ENCODE measurements at regions not wholly inside any gene's neighbourhood (a gene's known extent, or its start where the extent isn't known, plus 50 kb on each side); places are given as distances from the start of the nearest gene placed in this dataset.

DNA sequence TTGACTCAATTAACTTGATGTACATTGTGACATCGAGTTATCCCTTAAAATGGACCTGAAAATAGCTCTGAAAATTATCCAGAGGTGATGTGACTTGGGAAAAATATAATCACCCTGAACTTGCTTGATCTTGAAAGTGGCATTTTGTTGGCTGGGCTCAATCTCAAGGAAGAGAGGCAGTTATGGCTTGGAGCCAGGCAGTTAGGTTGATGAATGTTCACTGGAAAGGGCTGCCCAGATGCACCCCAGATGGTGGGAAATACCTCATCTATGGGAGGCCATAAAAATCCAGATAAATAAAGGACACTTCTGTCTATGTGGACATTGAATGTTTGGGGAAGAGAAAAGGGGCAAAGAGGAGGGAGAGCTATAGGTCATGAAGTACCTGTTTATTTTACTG is 55.7 kb upstream of the OR5AN1 start:
- DNase-seq (ENCODE audit: low read depth): no peak

DNA sequence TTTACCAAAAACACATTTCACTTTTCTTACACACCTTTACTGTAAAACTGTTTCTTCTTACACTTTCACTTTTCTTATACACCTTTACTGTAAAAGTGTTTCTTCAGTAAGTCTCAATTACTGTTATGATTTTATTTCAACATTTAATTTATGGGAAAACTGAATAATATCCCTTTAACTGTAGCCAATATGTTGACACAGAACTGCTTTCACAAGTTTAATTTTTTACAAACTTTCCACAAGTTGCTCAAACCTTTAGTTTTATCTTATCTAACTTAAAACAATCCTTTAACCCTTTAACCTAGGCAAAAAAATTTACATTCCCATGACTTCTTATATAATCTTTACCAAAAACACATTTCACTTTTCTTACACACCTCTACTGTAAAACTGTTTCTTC is 63.3 kb upstream of the OR5AN1 start:
- DNase-seq (ENCODE audit: low read depth): no peak

DNA sequence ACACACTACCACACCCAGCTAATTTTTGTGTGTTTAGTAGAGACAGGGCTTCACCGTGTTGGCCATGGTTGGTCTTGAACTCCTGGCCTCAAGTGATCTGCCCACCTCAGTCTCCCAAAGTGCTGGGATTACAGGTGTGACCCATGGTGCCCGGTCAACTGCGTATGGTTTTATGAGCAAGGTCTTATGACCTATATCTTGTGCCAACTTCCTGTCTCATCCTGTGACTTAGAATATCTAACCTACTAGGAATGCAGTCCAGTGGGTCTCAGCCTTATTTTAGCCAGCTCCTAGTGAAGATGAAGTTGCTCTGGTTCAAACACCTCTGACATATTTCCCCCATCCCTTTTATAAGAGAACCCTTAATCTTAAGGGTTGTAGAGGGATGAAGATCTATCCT is 66.1 kb upstream of the OR5AN1 start:
- no peak for DNase-seq (ENCODE audit: low read depth)

DNA sequence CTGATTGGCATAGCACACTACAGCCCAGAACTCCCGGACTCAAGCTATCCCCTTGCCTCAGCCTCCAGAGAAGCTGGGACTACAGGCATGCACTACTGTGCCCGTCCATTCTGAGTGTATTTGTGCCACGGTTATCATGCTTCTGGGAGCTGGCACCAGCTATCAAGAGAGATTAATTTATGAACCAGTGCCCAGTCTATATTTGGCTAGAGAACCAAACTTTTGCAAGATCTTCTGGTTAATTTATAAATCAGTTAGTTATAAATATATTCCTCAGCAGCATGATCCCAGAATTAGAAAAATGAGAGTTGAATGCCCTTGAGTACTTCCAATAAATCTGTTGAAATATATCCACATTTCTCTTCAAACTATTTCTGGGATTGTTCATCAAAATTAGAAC is 67.5 kb upstream of the OR5AN1 start:
- DNase-seq (ENCODE audit: low read depth): no peak

DNA sequence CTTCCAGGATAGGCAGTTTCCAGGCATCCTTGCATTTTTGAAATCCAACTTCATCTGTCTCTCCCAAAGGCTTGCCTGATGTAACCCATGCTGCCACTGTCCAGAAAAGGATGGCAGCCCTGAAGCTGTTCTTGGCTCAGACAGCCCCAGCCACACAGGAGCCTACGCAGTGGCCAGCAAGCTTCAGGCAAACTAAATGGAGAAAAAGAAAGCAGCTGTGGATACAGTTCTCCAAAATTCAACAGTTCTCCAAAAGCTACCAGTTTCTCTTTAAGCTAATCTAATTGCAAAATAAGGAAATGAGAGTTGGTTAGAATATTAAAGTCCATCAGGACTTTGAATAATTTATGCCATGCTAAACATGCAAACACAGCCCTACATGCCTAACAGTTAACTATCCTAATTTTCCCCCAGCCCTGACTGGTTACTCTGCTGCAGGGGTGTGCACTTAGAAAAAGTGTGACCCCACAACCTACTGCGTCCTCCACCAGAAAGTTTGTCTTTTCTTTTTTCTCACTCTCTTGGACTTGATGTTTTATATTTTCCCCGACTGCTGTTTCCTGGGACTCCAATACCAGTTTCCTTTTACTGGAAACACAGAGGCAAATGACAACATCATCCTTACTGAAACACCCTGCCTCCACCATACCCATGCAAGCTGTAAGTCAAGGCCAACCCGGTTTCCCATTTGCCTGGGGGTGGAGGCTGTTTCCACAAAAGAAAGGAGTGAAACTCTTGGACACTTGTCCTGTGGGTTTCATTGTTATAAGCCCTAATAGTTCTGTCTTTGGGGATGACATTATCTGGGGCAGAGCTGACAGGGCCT is 69.1 kb upstream of the OR5AN1 start:
- DNase-seq (ENCODE audit: low read depth): no peak

- DNase-seq (ENCODE audit: low read depth): no peak
Measured at GRCh38 chr11:59285716-59286260, 72.9 kb upstream of the OR5AN1 start.

DNA sequence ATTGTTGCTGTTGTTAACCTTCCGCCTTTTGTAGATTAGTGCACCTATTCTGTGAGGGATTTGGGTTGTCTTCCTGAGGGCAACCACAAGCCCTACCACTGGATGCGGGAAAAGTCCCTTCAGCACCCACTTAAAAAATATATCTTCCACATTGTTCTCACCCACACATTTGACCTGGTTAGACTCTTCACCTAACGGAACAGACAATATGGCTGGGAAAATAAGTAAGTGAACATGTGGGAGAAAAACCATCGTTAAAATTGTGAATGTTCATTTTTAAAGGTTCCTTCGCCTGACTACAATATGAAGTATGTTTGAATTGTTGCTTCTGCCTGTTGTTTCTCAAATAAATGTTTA is 72.0 kb upstream of the MPEG1 start:
- DNase-seq (ENCODE audit: low read depth): no peak

DNA sequence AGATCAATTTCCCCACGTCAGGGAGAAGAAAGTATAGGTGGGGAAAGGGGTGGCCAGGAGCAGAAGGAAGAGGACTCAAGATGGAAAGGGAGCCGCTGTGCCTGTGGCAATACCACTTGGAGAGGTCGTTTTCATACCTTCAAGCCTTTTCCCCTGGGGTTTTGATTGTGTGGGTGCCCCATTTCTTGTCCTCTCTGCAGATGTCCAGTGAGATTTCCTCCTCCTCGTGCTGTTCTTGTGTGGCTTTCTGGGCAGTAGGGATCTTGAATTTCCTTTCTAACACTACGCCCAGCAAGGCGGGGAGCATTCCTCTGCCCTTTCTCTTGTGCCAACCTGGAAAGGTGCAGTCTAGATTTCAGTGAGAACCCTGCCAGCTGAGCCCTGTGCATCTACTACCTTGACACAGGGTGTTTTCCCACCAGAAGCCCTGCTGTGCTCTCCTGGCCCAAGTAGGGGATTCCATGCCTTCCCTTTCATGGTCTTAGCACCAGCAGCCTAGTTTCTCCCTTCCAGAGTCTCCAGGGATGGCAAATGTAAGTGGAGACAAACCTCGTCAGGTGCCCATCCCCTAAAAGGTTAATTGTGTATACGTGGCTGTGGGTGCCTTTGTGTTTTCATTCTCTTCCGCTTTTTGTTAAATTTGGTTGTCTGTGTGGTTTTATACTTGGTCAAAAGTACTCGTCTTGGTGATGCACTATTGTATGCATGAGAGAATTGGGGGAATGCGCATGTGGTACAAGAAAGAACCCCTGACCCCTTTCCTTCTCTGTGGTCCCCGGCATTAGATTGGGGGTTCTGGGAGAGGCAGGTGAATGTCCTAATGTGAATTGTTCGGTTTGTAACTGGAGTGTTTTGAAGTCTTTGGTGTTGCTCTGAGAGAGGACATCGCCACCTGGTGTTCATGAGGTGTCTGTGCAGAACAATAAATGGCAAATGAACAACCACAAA is 71.4 kb upstream of the MPEG1 start:
- DNase-seq (ENCODE audit: low read depth): peak; percentile 14

DNA sequence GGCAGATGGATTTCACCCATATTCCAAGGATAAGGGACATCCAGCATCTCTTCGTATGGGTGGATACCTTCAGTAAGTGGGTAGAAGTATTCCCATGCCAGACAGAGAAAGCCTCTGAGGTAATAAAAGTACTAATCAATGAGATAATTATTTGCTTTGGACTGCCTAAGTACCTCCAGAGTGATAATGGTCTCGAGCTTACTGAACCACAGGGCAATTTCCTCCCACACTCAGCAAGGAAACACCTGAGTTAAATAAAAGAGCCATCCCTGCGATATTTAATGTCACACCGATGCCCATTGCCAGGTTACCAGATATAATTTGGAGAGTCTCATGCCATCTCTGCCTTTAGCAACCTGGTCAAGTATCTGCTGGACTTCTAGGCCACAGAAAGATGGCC is 70.6 kb upstream of the MPEG1 start:
- DNase-seq (ENCODE audit: low read depth): no peak

GRCh38 chr11:59281177-59281576 is 68.5 kb upstream of the MPEG1 start:
- DNase-seq (ENCODE audit: low read depth): no peak

- no peak for DNase-seq (ENCODE audit: low read depth)
Measured at GRCh38 chr11:59273373-59273841, 60.7 kb upstream of the MPEG1 start.

DNA sequence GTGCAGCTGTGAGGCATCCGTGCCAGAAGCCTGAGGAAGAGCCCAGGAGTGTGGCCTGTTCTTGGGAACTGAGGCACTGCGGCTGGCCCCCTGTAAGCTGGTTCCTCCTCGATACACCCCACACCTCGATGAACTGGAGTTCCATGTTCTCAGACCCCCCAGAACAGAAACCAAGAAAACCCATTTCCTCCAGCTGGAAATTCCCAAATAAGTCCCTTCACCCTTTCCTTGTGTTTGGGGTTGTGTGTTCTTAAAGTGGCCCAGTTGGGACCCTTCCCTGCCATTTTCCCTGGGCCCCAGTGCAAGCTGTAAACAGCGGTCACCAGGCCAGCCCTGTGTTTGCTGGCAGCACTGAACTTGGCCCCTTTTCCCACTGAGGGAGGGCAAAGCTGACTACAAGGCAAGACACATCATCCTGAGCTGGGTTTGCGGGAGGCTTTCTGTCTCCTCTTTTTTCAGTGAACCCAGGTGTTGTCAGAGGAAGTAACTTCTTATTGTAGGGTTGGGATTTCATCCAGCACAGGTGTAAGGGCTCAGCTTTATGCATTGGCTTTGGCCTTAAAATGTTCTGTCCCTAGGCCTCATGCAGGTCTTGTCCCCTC is 60.1 kb upstream of the MPEG1 start:
- DNase-seq (ENCODE audit: low read depth): no peak

DNA sequence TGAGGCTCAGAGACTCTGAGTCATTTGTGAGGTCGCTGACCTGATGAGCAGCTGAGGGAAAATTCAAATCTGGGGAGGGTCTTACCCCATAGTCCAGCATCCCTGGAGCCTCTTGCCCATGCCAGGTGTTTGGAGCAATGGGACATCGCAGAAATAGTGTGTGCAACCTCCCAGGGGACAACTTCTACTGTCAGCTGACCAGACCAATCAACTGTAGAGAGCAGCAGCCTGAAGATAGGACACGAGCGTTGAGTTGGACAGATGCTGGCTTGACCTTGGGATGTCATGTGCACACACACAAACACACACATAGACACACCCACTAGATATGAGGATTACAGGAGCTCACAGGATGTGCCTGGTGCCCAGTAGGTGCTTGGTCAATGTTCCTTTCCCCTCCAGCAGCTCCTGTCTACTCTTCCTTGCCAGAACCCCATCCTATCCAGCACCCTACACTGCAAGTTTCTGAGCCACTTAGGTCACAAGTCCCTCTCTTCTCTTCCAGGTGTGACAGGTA is 59.1 kb upstream of the MPEG1 start:
- DNase-seq (ENCODE audit: low read depth): no peak

GRCh38 chr11:59271247-59271755 is 58.6 kb upstream of the MPEG1 start:
- DNase-seq (ENCODE audit: low read depth): no peak

GRCh38 chr11:59267736-59268475 is 55.2 kb upstream of the MPEG1 start:
- no peak for DNase-seq (ENCODE audit: low read depth)

GRCh38 chr11:59267196-59267595 is 54.5 kb upstream of the MPEG1 start:
- no peak for DNase-seq (ENCODE audit: low read depth)

GRCh38 chr11:59266491-59266890 is 53.8 kb upstream of the MPEG1 start:
- DNase-seq (ENCODE audit: low read depth): no peak

GRCh38 chr11:59265735-59266134 is 53.0 kb upstream of the MPEG1 start:
- no peak for DNase-seq (ENCODE audit: low read depth)

DNA sequence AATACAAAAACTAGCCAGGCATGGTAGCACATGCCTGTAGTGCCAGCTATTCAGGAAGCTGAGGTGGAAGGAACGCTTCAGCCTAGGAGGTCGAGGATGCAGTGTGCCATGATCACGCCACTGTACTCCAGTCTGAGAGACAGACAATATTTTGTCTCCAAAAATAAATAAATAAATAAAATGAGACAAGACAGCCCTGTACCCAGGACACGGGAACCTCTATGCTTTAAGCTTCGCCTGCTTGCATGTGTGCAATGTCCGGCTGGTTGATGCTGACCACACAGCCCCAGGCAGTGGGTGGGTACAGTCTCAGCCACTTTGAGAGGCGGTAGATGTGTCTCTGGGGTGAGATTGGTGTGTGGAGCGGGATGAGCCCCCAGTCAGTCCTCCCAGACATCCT is 52.0 kb upstream of the MPEG1 start:
- no peak for DNase-seq (ENCODE audit: low read depth)

DNA sequence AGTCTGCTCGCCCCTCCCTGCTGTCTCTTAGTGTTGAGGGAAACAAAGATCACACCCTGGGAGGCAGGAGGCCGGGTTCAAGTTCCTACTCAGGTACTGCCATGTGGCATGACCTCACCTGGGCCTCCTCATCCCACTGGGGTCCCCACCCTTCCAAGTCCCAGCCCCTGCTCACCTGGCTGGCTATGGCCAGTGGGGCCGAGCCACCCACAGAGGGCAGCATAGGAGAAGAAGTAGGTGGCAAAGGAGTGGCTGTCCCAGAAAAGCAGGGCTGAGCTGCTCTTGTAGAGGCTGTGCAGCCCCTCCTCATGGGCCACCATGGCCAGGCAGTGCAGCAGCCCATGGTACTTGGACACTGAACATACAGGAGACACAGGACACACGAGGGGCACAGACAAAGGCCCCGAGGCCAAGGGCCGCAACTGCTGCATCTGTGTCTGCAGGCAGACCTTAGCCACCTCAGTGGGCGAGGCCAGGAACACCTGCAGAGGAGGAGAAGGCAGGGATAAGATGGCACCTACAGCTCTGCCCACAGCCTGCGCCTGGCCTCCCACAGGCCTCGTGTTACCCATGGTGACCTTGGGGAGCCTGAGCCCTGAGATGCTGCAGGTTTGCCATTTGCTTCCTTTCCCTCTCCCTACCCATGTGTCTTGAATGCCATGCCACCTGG is 50.6 kb upstream of the MPEG1 start:
- DNase-seq (ENCODE audit: low read depth): peak; percentile 7
